KMS-11 (cell line): ENCODE measurements at regions not wholly inside any gene's neighbourhood (a gene's known extent, or its start where the extent isn't known, plus 50 kb on each side); places are given as distances from the start of the nearest gene placed in this dataset.

Experiments used
- H2AFZ ChIP-seq: fragments of 200-600 bp; sonication (generic); 2 replicates; pipeline ENCODE4 v1.6.1; 2016; ENCODE audit warnings: antibody characterized with exemption, mixed run types, low read depth
- H3K27ac ChIP-seq: fragments of 200-600 bp; sonication (generic); 2 replicates; pipeline ENCODE4 v1.6.1; 2016; ENCODE audit warnings: mild to moderate bottlenecking, mixed run types
- H3K27me3 ChIP-seq: fragments of 200-600 bp; sonication (generic); 2 replicates; pipeline ENCODE4 v1.6.1; 2017; ENCODE audit warnings: mild to moderate bottlenecking, low read depth, mixed run types, moderate library complexity; ENCODE audit not compliant: insufficient read depth
- H3K36me3 ChIP-seq: fragments of 200-600 bp; sonication (generic); 2 replicates; pipeline ENCODE4 v1.6.1; 2017; ENCODE audit warnings: mild to moderate bottlenecking, mixed run types; ENCODE audit not compliant: insufficient read depth
- H3K4me1 ChIP-seq: fragments of 200-600 bp; sonication (generic); 2 replicates; pipeline ENCODE4 v1.6.1; 2016; ENCODE audit warnings: mild to moderate bottlenecking, low read depth, mixed run types; ENCODE audit not compliant: poor library complexity, severe bottlenecking
- H3K4me2 ChIP-seq: fragments of 200-600 bp; sonication (generic); 2 replicates; pipeline ENCODE4 v1.7.0; 2016; ENCODE audit warnings: mild to moderate bottlenecking, mixed run types
- H3K4me3 ChIP-seq: fragments of 200-600 bp; sonication (generic); IDR thresholded peaks from 2 replicates; pipeline ENCODE4 v1.6.1; 2017; ENCODE audit warnings: low read depth, low read length, mixed read lengths; ENCODE audit not compliant: insufficient read depth
- H3K79me2 ChIP-seq: fragments of 200-600 bp; sonication (generic); 2 replicates; pipeline ENCODE4 v1.6.1; 2016; ENCODE audit warnings: low read depth, mixed run types; ENCODE audit not compliant: insufficient read depth
- H3K9ac ChIP-seq: fragments of 200-600 bp; sonication (generic); 2 replicates; pipeline ENCODE4 v1.6.1; 2016; ENCODE audit warnings: mild to moderate bottlenecking, mixed run types
- H4K20me1 ChIP-seq: fragments of 200-600 bp; sonication (generic); 2 replicates; pipeline ENCODE4 v1.6.1; 2016; ENCODE audit warnings: mild to moderate bottlenecking, mixed run types; ENCODE audit not compliant: insufficient read depth
- CTCF ChIP-seq: fragments of 200-600 bp; sonication (generic); conservative IDR thresholded peaks from 2 replicates; pipeline ENCODE4 v1.6.1; 2017; ENCODE audit warnings: low read depth, mild to moderate bottlenecking, antibody characterized with exemption, low read length, moderate library complexity, mixed read lengths

- H3K4me2 ChIP-seq = no peak overlapping the region
- no peaks in the 10 kb centered on the region for H3K36me3 ChIP-seq
- H3K4me1 ChIP-seq = no peaks in the 10 kb centered on the region
- no peak for TF ChIP-seq CTCF
- H3K4me3 ChIP-seq = no peak overlapping the region
- H3K27me3 ChIP-seq = peaks cover 100% of the 10 kb centered on the region
- no peaks in the 10 kb centered on the region for H4K20me1 ChIP-seq
- H3K9ac ChIP-seq = no peak overlapping the region
- no peak overlapping the region for H3K27ac ChIP-seq
- no peak overlapping the region for H2AFZ ChIP-seq
- H3K79me2 ChIP-seq = no peaks in the 10 kb centered on the region
Observed at GRCh38 chr17:79169366-79169765, 94.7 kb downstream of the ENGASE start.

GRCh38 chr17:79168486-79169055, 93.9 kb downstream of the ENGASE start:
- Histone ChIP-seq H3K79me2 (no peaks in the 10 kb centered on the region), H3K4me2 (no peak overlapping the region), H3K27ac (no peak overlapping the region), H4K20me1 (no peaks in the 10 kb centered on the region), H3K4me1 (no peaks in the 10 kb centered on the region), H2AFZ (no peak overlapping the region), H3K4me3 (no peak overlapping the region), H3K36me3 (no peaks in the 10 kb centered on the region), H3K9ac (no peak overlapping the region), H3K27me3 (peaks cover 100% of the 10 kb centered on the region)
- no peak for TF ChIP-seq CTCF

- no peaks in the 10 kb centered on the region for H4K20me1 ChIP-seq
- H3K27me3 ChIP-seq = peaks cover 100% of the 10 kb centered on the region
- H3K4me2 ChIP-seq = no peak overlapping the region
- no peak overlapping the region for H3K4me3 ChIP-seq
- H3K4me1 ChIP-seq = no peaks in the 10 kb centered on the region
- H2AFZ ChIP-seq = no peak overlapping the region
- no peak overlapping the region for H3K9ac ChIP-seq
- H3K36me3 ChIP-seq = no peaks in the 10 kb centered on the region
- no peak overlapping the region for H3K27ac ChIP-seq
- no peak for TF ChIP-seq CTCF
- H3K79me2 ChIP-seq = no peaks in the 10 kb centered on the region
Observed at GRCh38 chr17:79167486-79167885, 92.9 kb downstream of the ENGASE start.

GRCh38 chr17:79165756-79166473, 91.3 kb downstream of the ENGASE start:
- Histone ChIP-seq H3K9ac (no peak overlapping the region), H2AFZ (no peak overlapping the region), H3K27ac (no peak overlapping the region), H3K36me3 (no peaks in the 10 kb centered on the region), H3K79me2 (no peaks in the 10 kb centered on the region), H3K4me2 (no peak overlapping the region), H4K20me1 (no peaks in the 10 kb centered on the region), H3K4me3 (no peak overlapping the region), H3K4me1 (no peaks in the 10 kb centered on the region), H3K27me3 (peaks cover 100% of the 10 kb centered on the region)
- TF ChIP-seq CTCF = no peak
